ACHN (cell line): ENCODE measurements at regions not wholly inside any gene's neighbourhood (a gene's known extent, or its start where the extent isn't known, plus 50 kb on each side); places are given as distances from the start of the nearest gene placed in this dataset.
"Not testable (repeated sequence)": the region's sequence is repeated elsewhere in the genome, so short reads cannot be mapped to it uniquely, and the experiment has no call there.

Experiments
- DNase-seq: peaks from one replicate; pipeline ENCODE4 v3.0.0-alpha.2; 2015
- in situ Hi-C: cut with HindIII; loops from 2 replicates; pipeline ENCODE4 v1.10.0; 2017; ENCODE audit warnings: low sequenced_read_pairs, low pct_ligation_motif_present, low pct_unique_long_range_greater_than_20kb

DNA sequence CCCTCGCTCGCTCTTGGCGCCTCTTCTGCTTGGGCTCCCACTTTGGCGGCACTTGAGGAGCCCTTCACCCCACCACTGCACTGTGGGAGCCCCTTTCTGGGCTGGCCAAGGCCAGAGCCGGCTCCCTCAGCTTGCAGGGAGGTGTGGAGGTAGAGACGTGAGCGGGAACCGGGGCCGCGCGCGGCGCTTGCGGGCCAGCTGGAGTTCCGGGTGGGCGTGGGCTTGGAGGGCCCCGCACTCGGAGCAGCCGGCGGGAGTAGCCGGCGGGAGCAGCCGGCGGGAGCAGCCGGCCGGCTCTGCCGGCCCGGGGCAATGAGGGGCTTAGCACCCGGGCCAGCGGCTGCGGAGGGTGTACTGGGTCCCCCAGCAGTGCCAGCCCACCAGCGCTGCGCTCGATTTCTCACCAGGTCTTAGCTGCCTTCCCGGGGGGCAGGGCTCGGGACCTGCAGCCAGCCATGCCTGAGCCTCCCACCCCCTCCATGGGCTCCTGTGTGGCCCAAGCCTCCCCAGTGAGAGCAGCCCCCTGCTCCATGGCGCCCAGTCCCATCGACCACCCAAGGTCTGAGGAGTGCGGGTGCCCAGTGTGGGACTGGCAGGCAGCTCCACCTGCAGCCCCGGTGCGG lies 714.0 kb downstream of the CDH9 start:
- DNase-seq, in situ Hi-C loops: not testable (repeated sequence)

DNA sequence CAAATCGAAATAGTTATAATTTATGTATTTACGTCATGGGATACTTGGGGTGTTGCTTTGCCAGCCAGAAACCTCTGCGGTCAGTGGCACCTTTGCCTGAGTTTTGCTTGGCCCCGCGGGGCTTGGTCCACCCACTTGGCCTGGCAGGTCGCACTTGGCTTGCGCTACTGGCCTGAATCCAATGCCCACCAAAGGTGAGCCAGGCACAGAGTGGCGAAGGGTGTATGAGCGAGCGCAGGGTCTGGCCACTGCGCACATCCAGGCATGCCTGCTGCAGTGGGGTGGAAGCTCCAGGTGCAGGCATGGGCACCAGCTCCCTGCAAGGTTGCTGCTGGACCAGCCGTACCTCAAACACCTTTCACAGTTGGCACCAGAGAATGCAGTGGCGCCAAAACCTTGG lies 714.6 kb downstream of the CDH9 start:
- DNase-seq, result no peak
- in situ Hi-C loops, result no loop called here

DNA sequence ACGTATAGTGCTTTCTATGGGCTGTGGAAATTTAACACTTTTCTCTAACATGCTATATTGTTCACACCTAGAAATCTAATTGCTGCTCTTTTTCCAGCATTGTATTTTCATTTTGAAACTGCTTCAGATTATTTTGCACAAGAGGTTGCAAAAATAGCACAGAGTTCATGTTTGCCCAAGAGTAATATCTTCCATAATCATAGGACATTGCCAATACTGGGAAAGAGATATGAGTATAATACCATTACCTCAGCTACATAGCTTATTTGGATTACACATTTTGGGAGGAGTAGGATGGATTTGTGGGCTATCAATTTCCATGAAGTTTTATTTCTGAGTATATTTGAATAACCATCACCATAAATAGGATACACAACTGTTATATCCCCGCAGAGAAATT lies 717.1 kb downstream of the CDH9 start:
- no peak for DNase-seq
- in situ Hi-C loops, result no loop called here

DNA sequence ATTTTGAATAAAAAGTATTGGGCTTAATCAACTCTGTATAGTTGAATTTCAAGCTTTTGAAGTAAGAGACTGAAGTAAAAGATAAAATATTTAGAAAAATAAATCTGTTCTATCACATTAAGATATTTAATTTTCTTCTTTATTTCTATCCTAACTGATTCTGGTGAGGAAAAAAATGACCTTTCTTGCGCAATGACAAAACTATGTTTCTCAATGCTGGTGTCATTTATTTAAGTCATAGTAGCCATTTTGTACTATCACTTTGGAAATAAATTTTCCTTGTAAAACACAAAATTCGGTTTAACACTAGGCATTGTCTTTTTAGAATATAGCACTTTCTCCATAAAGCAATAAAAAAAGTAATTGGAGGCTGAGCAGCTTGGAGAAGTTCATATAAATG lies 728.0 kb downstream of the CDH9 start:
- in situ Hi-C loops, result no loop called here
- DNase-seq, result no peak

DNA sequence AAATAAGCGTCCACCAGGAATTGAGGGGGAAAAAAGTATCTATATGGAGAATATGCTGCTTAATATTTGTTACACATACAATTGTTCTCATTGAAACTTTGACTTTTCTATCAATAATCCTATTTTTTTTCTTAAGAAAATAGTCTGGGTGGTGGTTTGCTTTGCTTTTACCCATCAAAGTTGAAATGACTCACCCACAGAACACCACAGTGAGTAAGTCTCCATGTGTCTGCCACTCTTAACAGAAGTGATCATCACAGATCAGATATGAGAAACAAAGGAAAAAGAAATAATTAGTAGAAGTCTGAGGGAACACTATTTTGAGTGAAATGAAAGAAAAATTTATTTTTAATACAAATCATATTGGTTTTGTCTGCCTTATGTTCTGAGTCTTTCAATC lies 742.8 kb downstream of the CDH9 start:
- in situ Hi-C loops, result no loop called here
- DNase-seq, result no peak

DNA sequence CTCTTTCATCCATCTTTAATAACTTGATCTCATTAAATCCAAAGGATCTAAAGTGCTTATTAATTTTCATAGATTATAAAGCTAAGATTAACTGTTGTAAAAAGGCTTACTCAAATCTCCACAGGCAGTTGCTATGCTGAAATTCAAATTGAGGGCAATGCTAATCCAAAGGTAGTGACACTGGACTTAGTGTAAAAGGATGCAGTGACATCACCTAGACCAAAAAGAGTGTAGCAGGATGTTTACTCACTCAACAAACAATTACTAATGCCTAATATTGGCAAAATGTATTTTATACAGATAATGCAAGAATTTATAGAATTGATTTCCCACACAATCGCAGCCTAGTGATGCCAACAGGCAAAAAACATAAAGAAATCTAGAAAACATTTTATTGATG lies 756.2 kb downstream of the CDH9 start:
- no peak for DNase-seq
- in situ Hi-C loops, result no loop called here

DNA sequence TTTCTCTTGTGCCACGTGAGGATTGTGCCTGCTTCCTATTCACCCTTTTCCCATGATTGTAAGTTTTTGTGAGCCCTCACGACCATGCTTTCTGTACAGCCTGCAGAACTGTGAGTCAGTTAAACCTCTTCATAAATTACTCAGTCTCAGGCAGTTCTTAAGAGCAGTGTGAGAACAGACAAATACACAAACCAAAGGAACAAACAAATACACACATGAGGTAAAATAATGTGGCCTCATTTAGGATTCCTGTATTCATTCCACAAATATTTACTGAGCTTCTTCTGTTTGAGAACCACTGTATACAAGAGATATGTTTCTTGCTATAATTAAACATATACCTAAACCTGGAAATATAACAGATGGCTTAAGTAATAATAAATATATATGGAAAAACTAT lies 760.3 kb downstream of the CDH9 start:
- in situ Hi-C loops, result no loop called here
- no peak for DNase-seq

DNA sequence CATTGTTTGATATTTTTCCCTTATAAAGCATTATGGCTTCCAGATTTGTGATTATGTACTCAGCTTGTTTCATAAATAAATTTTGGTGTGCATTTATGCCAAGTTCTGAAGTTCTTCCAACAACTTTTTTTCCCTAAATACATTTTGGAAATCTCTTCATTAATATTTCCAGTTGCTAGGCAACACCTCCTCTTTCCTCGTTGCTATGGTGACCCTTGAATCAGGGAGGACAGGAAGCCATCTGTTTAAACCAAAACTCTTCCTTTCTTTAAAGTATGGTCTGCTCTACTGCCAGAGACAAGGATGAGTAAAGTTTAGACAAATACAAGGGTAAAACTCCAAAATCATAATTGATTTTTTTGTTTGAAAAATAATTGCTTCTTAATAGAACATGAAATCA lies 779.3 kb downstream of the CDH9 start:
- in situ Hi-C loops, result no loop called here
- no peak for DNase-seq

DNA sequence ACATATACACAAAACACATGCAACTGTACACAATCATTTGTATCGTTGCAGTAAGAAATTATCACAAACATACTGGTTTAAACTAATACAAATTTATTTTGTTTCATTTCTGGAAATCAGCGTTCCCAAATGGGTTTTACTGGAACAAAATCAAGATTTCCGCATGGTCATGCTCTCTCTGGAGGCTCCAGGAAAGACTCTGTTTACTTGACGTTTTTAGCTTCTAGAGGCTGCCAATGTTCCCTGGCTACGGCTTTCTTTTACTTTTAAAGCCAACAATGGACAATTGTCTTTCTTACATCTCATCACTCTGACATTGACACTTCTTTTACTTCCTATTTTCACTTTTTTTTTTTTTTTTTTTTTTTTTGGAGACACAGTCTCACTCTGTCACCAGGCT lies 793.1 kb downstream of the CDH9 start:
- in situ Hi-C loops, result no loop called here
- no peak for DNase-seq

DNA sequence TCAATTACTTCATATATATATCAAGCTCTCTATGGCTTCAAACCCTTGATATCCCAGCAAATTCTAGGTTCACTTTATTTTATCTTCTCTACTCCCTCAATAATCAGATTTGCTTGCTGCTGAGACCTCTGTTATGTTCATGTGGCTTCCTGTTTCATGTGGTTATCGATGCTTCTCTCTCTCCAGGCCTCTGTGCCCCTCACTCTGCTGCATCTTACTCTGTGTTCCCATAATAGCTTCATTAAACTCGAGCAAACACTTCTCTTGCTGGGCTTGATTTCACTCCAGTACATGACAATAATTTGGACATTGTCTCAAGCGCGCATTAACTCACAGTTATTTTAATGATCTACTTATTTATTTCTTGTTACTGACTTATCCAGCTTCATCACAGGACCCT lies 798.8 kb downstream of the CDH9 start:
- DNase-seq, result no peak
- in situ Hi-C loops, result no loop called here

DNA sequence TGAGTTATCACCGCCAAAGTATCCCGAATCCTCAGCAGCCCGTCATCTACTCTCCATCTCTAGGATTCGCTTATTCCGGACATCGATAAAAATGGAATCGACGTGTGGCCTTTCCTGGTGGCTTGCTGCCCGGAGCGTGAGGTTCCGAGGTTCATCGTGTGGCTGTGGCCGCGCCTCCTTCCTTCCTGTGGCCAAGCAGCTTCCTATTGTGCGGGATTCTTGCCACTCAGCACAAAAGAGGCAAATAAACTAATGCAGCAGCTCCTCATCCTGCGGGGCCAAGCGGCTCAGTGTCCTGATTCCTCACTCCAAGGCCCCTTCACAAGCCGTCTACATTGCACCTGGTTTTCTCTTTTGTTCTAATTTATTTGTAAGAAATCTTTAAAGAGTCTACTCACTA lies 800.9 kb downstream of the CDH9 start:
- in situ Hi-C loops, result no loop called here
- no peak for DNase-seq

DNA sequence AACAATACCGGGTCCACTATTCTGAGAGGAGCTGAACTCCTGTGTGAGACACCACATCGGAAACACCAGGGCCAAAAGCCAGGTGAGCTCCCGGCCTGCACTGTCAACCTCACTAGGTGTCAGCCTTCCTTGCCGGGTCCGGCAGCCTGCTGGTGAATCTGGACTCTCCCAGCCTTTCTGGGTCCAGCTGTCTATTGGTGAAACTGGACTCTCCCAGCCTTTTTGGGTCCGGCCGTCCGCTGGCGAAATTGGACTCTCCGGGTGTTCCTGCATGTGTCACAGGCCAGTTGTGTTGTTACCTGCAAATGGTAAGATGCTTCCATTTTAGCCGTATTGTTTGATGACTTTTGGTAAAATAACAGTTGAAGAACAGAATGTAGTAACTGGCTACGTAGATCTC lies 801.5 kb downstream of the CDH9 start:
- no peak for DNase-seq
- in situ Hi-C loops, result no loop called here

DNA sequence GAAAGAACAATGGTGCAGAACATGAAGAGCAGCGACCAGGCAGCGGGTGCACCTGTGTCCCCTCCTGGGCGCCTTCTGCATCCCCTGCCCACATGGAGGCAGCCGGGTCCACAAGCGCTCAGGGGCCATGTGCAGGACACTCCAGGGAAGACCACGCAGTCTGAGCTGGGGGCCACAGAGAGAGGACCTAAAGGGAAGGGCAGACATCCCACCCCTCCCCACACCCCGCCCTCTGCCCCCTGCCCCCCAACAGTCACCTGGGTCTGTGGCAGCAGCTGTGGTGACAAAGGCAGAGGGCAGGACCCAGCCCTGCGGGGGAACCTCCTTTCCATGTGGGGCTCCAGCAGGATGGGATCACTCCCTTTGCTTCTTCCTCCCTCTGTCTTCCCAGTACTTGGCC lies 805.7 kb downstream of the CDH9 start:
- in situ Hi-C loops, result no loop called here
- DNase-seq, result no peak

DNA sequence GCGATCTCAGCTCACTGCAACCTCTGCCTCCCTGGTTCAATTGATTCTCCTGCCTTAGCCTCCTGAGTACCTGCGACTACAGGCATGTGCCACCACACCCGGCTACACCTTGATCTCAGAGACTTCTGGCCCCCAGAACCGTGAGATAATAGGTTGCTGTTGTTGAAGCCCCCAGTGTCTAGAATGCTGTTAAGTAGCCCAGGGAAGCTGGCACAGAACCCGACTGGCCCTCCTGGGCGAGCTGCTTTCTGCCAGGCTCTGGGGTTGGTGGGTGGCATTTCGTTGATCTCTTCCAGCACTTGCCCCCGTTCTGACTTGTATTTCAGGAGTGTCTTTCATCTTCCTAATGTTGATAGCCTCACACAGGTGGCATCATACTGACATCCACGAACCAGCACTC lies 807.1 kb downstream of the CDH9 start:
- in situ Hi-C loops, result no loop called here

DNA sequence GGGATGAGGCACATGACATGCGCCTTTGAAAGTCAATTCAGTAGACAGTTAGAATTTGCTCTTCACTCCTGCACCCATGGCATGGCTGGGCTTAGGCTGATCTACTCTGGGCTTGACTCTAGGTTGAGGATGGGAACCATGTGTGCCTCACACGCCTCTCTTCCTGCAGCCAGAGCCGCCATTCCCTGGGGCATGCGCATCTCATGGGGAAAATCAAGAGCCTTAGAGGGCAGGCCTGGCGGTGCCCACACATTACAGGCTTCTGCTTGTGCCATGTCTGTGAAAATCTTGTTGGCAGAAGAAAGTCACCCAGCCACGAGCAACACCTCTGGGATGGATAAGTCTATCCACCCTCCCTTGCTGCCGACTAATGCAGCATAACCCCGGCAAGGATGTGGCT lies 808.5 kb downstream of the CDH9 start:
- in situ Hi-C loops, result no loop called here
- DNase-seq, result no peak

More for the DNA sequence above, 807.1 kb downstream of the CDH9 start:
- DNase-seq, result no peak

DNA sequence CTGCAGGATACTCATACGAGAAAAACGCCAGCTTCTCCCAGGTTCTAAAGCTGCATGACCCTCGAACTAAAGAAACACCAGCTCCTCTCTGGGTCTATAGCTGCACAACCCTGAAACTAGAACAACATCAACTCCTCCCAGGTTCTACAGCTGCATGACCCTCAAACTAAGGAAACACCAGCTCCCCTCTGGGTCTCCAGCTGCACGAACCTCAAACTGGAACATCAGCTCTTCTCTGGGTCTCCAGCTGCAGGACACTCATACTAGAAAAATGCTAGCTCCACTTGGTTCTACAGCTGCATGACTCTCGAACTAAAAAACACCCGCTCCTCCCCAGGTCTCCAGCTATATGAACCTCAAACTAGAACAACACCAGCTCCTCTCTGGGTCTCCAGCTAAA lies 811.1 kb downstream of the CDH9 start:
- no peak for DNase-seq
- in situ Hi-C loops, result no loop called here

DNA sequence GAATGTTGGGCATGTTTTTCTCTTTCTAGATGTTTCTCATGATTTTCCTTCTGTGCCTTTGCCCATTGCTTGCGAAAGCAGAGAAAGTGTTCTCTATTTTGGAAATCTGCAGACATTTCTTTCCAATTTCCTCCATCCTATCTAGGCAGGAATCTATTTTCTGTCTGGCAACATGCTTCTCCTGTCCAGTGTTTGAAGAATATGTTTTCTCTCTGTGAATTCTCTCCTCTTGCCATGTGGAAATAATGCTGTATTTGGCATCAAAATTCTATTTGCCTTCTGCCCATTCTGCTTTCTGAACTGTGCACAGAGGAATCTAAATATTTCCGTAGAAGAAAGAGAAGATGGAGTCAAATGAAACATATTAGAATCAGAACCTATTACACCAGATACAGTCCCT lies 833.3 kb downstream of the CDH9 start:
- in situ Hi-C loops, result no loop called here
- DNase-seq, result no peak

DNA sequence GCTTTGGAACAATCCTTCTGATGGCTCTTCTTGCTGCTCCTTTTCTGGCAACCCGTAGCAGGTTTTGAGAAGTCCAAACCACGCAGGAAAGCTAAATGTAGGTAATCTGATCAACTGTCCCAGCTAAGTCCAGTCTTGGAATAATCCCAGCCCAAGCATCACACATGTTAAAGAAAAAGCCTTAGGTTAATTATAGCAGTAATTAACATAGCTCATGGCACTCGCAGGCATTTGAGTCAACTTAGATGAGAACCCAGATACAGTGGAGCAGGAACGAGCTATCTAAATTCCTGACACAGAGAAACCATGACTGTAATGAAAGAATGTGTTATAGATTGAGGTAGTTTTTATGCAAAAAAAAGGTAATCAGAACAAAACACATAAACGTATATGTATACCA lies 844.8 kb downstream of the CDH9 start:
- in situ Hi-C loops, result no loop called here
- no peak for DNase-seq

DNA sequence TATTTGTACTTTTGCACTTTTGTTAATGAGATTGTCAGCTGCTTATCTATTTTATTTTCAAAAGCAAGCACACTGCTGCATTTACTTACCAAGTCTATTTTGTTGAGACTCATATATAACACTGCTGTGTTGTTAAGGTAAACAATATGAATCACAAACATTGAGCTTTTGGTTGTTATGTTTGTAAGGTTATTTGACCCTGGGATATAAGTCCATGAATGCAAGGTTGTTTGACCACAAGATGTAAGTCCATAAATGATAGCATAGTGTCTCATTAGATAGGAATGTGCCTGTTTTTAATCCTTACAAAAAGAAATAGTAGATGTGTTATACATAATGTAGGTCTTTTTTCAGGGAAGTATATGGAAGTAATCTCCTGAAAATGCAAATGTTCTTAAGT lies 845.9 kb downstream of the CDH9 start:
- DNase-seq, result no peak
- in situ Hi-C loops, result no loop called here

DNA sequence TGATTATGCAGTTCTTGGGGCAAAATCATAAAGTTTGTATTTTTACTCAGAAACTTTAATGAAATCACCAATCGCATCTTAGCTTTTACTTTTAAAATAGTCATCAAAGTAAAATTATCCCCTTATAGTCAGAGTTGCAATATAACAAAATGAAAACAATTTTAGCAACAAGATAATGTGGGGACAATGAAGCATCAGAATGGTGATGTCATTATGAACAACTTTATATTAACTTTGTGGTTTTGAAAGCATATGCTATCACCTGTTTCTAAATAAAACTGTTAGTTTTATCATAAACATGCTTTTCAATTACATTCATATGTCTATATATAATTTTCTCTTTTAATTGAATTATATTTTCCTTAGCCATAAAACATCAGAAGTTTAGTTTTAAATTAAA lies 856.8 kb downstream of the CDH9 start:
- in situ Hi-C loops, result no loop called here
- DNase-seq, result no peak

DNA sequence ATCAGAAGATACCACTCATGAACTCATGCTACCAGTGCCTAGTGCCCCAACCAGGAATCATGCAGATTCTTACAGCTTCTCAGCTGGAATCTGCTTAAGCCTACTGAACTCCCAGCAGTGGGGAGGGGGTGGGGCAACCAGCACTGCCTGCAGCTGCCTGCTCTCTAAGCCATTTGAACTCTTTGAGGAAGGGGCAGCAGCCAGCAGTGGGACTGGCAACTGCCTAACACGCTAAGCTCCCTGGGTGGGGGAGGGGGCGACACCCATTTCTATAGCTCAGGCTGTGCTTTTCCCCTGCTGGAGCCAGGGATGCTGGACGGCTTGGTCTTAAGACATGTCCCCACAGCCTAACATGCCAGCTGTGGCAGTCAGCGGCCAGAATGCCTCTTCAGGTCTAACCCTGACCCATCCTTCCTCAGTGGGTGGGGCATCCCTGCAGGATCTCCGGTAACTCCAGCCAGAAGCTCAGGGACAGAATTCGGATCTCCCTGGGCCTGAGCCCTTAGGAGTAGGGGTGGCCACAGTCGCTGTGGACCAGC lies 889.7 kb downstream of the CDH9 start:
- DNase-seq, result no peak
- in situ Hi-C loops, result no loop called here
